ENCODE measurements at regions not wholly inside any gene's neighbourhood (a gene's known extent, or its start where the extent isn't known, plus 50 kb on each side); places are given as distances from the start of the nearest gene placed in this dataset.

GRCh38 chr4:36614011-36614410 is 332.6 kb downstream of the DTHD1 start:
- no peak for TF ChIP-seq CTCF (IDR thresholded peaks at IDR 0.05)
- TF ChIP-seq POLR2A (IDR thresholded peaks at IDR 0.05), result no peak
